PFSK-1 (cell line): ENCODE measurements at regions not wholly inside any gene's neighbourhood (a gene's known extent, or its start where the extent isn't known, plus 50 kb on each side); places are given as distances from the start of the nearest gene placed in this dataset.

ENCODE experiments used
- FOXP2 ChIP-seq: optimal IDR thresholded peaks from 2 replicates; pipeline ENCODE3; 2011; ENCODE audit warnings: borderline replicate concordance, control low read depth, inconsistent platforms; ENCODE audit not compliant: insufficient read depth; ENCODE audit errors: extremely low read length, extremely low read depth
- POLR2AphosphoS5 ChIP-seq: IDR thresholded peaks from 2 replicates; pipeline ENCODE4 v1.6.1; 2012; ENCODE audit warnings: low read depth, mild to moderate bottlenecking, control low read depth, low read length, moderate library complexity
- SIN3A ChIP-seq: IDR thresholded peaks from 2 replicates; pipeline ENCODE4 v1.6.1; 2012; ENCODE audit warnings: mild to moderate bottlenecking, low read length, moderate library complexity, borderline replicate concordance; ENCODE audit not compliant: insufficient read depth
- TAF1 ChIP-seq: IDR thresholded peaks from 2 replicates; pipeline ENCODE4 v1.6.1; 2012; ENCODE audit warnings: low read length, control low read depth, borderline replicate concordance; ENCODE audit not compliant: insufficient read depth
- TF ChIP-seq, protein P1 (sequence below), 2 experiments: IDR thresholded peaks; 2 replicates each; pipeline versions ENCODE4 v1.6.1 to v1.8.0; 2011 to 2012; ENCODE audit warnings: low read depth in 2 of 2, low read length in 2 of 2, control low read depth in 1 of 2, inconsistent platforms in 1 of 2, mild to moderate bottlenecking in 1 of 2, moderate library complexity in 1 of 2; ENCODE audit not compliant: insufficient read depth in 1 of 2

DNA sequence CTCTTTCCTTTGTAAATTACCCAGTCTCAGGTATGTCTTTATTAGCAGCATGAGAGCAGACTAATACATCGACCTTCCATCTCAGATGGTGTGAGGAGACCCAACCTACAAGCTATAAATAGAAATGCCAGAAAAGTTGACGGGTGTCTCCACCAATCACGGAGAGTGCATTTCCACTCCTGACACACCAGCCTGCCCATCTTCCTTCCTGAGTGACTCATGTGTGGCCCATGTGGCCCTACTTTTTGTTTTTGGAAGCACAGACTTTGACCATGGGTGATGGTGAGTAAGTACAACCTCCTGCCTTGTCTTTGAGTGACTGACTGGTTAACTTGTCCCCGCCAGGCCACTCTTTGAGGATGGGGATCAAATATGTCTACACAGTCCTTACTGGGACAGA, 147.0 kb downstream of the OAT start:
- TF ChIP-seq, protein P1, sequence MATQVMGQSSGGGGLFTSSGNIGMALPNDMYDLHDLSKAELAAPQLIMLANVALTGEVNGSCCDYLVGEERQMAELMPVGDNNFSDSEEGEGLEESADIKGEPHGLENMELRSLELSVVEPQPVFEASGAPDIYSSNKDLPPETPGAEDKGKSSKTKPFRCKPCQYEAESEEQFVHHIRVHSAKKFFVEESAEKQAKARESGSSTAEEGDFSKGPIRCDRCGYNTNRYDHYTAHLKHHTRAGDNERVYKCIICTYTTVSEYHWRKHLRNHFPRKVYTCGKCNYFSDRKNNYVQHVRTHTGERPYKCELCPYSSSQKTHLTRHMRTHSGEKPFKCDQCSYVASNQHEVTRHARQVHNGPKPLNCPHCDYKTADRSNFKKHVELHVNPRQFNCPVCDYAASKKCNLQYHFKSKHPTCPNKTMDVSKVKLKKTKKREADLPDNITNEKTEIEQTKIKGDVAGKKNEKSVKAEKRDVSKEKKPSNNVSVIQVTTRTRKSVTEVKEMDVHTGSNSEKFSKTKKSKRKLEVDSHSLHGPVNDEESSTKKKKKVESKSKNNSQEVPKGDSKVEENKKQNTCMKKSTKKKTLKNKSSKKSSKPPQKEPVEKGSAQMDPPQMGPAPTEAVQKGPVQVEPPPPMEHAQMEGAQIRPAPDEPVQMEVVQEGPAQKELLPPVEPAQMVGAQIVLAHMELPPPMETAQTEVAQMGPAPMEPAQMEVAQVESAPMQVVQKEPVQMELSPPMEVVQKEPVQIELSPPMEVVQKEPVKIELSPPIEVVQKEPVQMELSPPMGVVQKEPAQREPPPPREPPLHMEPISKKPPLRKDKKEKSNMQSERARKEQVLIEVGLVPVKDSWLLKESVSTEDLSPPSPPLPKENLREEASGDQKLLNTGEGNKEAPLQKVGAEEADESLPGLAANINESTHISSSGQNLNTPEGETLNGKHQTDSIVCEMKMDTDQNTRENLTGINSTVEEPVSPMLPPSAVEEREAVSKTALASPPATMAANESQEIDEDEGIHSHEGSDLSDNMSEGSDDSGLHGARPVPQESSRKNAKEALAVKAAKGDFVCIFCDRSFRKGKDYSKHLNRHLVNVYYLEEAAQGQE (IDR thresholded peaks at IDR 0.05; ENCODE audit: insufficient read depth in 1 of 2, low read depth in 2 of 2, low read length in 2 of 2): no peak
- TF ChIP-seq SIN3A: no peak
- TF ChIP-seq TAF1: no peak
- no peak for TF ChIP-seq FOXP2
- no peak for TF ChIP-seq POLR2AphosphoS5

DNA sequence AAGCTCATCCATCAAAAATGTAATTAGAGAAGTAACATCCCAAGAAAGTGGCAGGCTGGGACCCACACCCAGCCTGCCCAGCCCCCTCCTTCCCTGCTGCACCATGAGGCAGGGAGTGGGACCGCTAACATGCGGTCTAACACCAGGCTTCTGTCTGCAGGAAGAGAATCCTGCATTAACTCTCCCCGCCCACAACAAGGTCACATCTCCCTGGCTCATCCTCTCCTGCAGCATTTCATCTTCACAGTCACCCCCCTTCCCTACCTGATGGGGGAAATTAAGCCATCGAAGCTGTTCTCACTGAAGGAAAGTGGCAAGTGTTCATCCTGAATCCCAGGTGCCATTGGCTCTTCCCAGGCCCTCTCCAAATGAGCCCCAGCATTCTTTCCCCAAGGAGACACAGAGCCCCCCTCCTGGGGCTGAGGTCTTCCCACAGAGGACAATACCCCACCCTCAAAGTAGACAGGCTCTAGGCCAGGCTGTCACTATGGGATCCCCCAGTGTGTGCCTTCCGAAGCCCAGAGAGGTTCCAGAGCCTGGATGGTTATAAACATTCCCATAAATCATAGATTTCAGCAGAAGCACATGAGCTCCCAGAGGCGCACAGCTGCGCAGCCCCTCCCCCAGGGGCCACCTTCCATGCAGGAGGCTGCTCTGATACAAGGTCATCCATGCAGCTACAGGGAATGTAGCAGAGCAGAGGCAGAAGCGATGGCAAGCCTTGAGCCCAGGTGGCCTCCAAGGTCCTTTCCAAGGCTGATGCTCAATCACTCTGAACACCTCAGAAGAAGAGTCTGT, 148.0 kb downstream of the OAT start:
- TF ChIP-seq FOXP2 (no peak), TAF1 (no peak), SIN3A (no peak), POLR2AphosphoS5 (no peak)
- TF ChIP-seq, protein P1 (IDR thresholded peaks at IDR 0.05; ENCODE audit: insufficient read depth in 1 of 2, low read depth in 2 of 2, low read length in 2 of 2): no peak

DNA sequence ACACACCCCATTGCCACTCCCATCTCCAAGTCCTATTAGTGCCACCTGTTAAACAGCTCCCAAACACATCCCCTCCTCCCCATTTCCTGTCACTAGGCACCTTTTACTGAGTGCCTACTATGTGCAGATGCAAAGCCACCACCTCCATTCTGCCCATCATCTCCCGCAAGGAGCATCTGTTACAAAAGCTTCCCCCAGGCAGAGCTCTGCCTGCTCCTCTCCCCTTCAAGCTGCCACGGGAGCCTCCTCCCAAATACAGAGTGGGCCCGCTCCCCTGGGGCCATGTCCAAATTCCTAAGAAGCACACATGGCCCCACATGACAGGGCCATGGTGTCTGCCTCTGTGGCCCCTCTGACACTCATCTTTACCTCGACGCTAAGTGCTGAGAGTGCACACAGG, 149.7 kb downstream of the OAT start:
- TF ChIP-seq, protein P1 (IDR thresholded peaks at IDR 0.05; ENCODE audit: insufficient read depth in 1 of 2, low read depth in 2 of 2, low read length in 2 of 2): no peak
- TF ChIP-seq FOXP2 (no peak), SIN3A (no peak), TAF1 (no peak), POLR2AphosphoS5 (no peak)

DNA sequence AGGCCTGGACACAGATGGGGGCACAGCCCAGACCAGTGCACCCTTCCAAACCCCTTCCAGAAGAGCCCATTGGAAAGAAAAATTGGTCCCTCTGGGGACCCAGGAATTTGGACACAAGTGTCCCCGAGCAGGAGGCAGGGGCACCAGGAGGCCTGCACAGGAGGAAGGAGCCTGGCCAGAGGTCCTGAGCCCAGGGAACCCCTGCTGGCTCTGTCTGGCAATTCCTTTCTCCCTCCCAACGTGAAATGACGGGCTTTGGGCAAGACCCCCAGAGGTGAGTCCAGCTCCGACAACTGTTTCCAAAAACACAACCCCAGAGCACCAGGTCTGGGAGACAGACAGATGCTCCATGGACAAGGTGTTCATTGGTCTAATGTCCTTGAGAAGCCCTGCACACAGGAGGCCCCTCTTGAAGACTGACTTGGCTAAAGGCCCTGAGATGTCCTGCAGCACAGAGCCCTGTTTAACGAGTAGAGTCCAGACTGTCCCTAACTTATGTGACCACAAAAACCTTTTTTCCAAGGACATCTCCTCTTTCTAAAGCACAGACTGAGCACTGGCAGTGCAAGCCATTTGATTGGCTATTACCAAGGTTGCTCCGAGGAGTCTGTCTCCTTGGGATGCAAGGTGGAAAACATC, 150.7 kb downstream of the OAT start:
- TF ChIP-seq TAF1: no peak

DNA sequence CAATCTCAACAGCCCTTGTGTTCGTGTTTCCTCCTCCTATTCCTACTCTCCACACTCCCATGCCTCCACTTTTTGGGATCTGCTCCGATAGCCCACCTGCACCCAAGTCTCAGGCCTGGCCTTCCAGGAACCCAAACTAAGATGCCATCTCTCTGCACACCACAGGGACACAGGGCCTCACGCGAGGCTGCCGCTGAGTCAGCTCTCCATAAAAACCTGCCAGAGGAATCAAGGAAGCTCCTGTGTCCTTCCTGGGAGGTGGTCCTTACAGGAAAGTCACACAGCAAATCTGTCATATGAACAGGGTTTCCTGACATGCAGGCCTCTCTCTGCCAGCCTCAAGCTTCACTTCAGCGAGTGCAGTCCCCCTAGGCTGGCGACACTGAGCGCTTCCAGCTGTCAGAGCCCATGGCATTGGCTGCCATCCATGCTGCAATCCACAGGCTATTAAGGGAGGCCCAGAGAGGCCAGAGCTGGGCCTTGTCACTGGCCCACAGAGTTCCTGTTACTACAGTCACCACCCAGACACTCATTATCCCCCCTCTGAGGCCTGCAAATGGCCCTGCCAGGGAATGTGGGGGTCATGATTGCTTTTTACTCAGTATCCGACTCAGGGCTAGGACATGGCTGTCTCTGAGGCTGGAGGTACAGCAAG, 151.4 kb downstream of the OAT start:
- TF ChIP-seq, protein P1 (IDR thresholded peaks at IDR 0.05; ENCODE audit: insufficient read depth in 1 of 2, low read depth in 2 of 2, low read length in 2 of 2): no peak
